ENCODE measurements at regions not wholly inside any gene's neighbourhood (a gene's known extent, or its start where the extent isn't known, plus 50 kb on each side); places are given as distances from the start of the nearest gene placed in this dataset.

DNA sequence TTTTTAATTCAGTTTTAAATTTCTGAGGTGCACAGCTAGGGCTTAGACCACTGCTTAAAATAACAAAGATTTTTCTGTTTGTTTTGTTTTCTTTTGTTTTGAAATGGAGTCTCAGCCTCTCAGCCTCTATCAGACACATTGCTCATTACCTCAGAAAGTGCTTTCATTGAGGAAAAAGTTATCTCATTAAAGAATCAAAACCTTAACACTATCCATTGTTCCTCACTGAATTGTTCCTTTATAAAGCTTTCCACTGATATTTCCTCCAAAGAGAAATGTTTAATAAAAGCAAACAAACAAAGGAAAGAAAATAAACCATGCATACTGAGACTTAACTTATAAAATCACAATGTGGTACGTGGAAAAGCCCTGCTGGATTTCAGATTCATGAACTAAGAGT is 63.8 kb downstream of the SIPA1L2 start:
- no peak for DNase-seq (ENCODE audit: low read depth)

DNA sequence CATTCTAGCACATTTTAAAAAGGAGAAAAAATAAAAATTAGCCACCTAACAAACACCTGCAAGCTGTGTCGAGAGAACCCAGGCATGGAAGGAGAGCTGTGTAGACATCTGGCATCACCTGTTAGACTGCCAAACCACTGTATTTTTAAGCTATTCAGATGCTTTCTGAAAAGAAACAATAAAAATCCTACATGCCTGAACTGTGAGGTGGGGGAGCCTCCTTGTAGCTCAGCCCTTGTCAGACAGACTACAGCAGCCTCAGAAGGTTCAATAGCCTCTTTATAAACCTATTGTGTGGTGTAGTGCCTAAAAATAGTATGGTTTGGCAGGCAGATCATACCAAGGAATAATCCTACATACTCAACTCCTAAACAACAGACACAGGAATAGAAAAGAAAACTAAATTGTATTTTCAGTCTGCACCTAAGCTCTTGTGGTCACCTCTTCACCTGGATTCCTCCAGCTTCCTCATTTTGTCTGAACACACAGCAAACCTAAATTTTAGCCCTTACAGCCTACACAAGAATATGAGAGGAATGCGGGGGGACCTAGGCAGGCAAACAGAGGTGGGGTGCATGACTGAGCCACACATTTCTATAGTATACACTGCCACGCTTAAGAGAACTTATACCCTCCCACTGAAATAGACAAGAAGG is 67.0 kb downstream of the SIPA1L2 start:
- DNase-seq (ENCODE audit: low read depth): no peak
- no peak overlapping the region for H3K4me3 ChIP-seq (ENCODE audit: low read depth, low read length)
- in situ Hi-C loops (cut with HindIII; ENCODE audit: low sequenced_read_pairs): no loop called here

More for the DNA sequence above, 63.8 kb downstream of the SIPA1L2 start:
- no peak overlapping the region for H3K4me3 ChIP-seq (ENCODE audit: low read depth, low read length)
- in situ Hi-C loops (cut with HindIII; ENCODE audit: low sequenced_read_pairs): no loop called here
- TF ChIP-seq, protein P1, sequence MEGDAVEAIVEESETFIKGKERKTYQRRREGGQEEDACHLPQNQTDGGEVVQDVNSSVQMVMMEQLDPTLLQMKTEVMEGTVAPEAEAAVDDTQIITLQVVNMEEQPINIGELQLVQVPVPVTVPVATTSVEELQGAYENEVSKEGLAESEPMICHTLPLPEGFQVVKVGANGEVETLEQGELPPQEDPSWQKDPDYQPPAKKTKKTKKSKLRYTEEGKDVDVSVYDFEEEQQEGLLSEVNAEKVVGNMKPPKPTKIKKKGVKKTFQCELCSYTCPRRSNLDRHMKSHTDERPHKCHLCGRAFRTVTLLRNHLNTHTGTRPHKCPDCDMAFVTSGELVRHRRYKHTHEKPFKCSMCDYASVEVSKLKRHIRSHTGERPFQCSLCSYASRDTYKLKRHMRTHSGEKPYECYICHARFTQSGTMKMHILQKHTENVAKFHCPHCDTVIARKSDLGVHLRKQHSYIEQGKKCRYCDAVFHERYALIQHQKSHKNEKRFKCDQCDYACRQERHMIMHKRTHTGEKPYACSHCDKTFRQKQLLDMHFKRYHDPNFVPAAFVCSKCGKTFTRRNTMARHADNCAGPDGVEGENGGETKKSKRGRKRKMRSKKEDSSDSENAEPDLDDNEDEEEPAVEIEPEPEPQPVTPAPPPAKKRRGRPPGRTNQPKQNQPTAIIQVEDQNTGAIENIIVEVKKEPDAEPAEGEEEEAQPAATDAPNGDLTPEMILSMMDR (IDR thresholded peaks at IDR 0.05; ENCODE audit: low read depth, low read length, missing control alignments): no peak

DNA sequence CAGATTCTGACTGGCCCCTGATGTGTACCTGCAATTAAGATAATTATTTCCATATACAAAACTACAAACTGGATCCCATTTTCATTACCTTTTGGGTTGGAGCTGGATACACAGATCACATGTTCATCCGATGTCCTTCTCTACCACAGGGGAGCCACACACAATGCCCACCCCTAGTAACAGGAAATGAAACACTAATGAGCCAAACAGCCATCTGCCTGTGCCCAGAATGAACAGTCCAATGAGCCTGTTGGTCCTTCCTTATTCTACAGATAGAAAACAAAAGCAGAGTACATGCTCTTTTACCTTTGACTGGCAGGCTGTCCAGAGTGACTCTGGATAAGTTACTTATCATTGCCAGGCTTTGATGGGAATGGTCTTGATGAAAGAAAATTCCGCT is 68.6 kb downstream of the SIPA1L2 start:
- DNase-seq (ENCODE audit: low read depth): no peak
- in situ Hi-C loops (cut with HindIII; ENCODE audit: low sequenced_read_pairs): no loop called here
- TF ChIP-seq, protein P1 (IDR thresholded peaks at IDR 0.05; ENCODE audit: low read depth, low read length, missing control alignments): no peak
- H3K4me3 ChIP-seq (ENCODE audit: low read depth, low read length): no peak overlapping the region

More for the DNA sequence above, 67.0 kb downstream of the SIPA1L2 start:
- TF ChIP-seq, protein P1 (IDR thresholded peaks at IDR 0.05; ENCODE audit: low read depth, low read length, missing control alignments): no peak

DNA sequence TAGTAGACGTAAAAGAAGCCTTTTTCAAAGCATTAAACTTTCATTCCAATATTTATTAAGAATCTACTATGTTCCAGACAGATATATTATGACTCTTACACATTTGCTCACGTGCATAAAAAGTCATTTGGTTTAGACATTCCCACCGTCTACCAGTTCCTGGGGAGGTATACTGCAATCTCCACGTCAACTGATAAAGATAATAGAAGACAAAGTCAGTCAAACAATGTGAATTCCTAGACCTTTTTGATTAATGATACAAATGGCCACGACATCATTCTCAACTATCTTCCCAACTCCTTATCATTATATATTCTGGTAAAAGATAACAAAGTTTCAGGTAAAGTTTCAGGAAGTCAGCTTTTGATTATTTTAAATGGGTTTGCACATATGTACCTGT is 69.0 kb downstream of the SIPA1L2 start:
- no peak overlapping the region for H3K4me3 ChIP-seq (ENCODE audit: low read depth, low read length)
- in situ Hi-C loops (cut with HindIII; ENCODE audit: low sequenced_read_pairs): no loop called here
- no peak for DNase-seq (ENCODE audit: low read depth)
- TF ChIP-seq, protein P1 (IDR thresholded peaks at IDR 0.05; ENCODE audit: low read depth, low read length, missing control alignments): no peak

DNA sequence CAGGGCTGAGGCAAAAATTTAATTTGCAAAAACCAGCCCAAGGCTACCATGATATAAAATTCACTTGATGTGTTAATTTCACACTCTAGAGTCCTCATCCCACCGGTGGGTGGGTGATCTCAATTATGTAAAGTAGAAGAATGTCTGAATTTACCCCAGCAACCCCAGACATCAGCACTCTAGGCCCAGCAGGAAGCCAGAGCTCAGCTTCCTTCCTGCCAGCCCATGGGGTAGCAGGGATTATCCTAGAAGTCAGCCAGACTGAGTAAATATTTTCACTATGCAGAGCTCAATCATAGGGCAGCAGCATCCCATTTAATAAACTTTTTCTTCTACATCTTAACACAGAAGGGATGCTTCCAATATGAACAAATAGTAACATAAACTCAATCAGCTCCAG is 71.0 kb downstream of the SIPA1L2 start:
- DNase-seq (ENCODE audit: low read depth): no peak
- in situ Hi-C loops (cut with HindIII; ENCODE audit: low sequenced_read_pairs): no loop called here
- TF ChIP-seq, protein P1 (IDR thresholded peaks at IDR 0.05; ENCODE audit: low read depth, low read length, missing control alignments): no peak
- H3K4me3 ChIP-seq (ENCODE audit: low read depth, low read length): no peak overlapping the region

DNA sequence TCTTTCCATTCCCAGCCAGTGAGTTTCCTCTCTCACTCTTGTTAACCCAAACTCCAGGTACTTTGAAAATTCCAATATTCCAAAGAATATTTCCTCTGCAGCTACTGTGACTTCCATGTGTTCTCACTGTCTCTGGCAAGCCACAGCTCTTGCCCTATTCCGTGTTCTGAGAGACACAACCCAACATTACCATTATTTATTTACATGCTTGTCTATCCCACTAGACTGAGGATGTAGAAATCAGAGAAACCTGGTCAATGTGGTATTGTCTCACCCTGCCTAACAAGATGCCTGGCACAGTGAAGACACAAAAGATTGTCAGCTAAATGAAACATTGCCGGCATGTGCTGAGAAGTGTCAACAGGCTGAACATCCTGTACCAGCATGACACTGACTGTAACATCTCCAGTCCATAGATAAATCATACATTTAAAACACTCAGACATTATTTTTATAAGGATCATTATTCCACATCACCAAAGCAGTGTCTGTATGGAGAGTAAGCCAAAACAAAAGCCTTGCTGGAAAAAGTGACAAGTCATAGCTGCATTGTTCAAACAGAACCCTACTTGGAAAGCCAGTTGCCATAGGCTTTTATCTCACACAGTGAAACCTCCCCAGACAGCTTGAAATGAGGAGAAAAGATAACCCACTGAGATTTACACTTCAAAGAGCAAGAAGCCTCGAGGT is 72.3 kb downstream of the SIPA1L2 start:
- no peak overlapping the region for H3K4me3 ChIP-seq (ENCODE audit: low read depth, low read length)
- in situ Hi-C loops (cut with HindIII; ENCODE audit: low sequenced_read_pairs): no loop called here
- TF ChIP-seq, protein P1 (IDR thresholded peaks at IDR 0.05; ENCODE audit: low read depth, low read length, missing control alignments): no peak
- no peak for DNase-seq (ENCODE audit: low read depth)
